Transverse colon (tissue), 4 donors: ENCODE measurements at regions not wholly inside any gene's neighbourhood (a gene's known extent, or its start where the extent isn't known, plus 50 kb on each side); places are given as distances from the start of the nearest gene placed in this dataset.

Experiments used
- DNase-seq: peaks from one replicate; pipeline ENCODE4 v3.0.0-alpha.2; 2019
- H3K27ac ChIP-seq, 4 donors: fragments of 200-600 bp; sonication (generic); 2 replicates each; pipeline ENCODE4 v1.5.1; 2016 to 2018; ENCODE audit warnings: inconsistent platforms in 4 of 4
- H3K27me3 ChIP-seq: fragments of 200-600 bp; sonication (generic); 2 replicates; pipeline ENCODE4 v1.5.1; 2017; ENCODE audit warnings: inconsistent platforms
- H3K36me3 ChIP-seq, 4 donors: fragments of 200-600 bp; sonication (generic); 2 replicates each; pipeline ENCODE4 v1.5.1; 2017 to 2019; ENCODE audit warnings: inconsistent platforms in 4 of 4
- H3K4me1 ChIP-seq, 4 donors: fragments of 200-600 bp; sonication (generic); 2 replicates each; pipeline ENCODE4 v1.5.1; 2017 to 2020; ENCODE audit warnings: inconsistent platforms in 4 of 4
- H3K4me3 ChIP-seq, 4 donors: fragments of 200-600 bp; sonication (generic); 1 replicate in 1 of 4; 2 replicates in 3 of 4; pipeline versions ENCODE4 v1.5.1 to v1.6.1; 2017 to 2019; ENCODE audit warnings: inconsistent platforms in 4 of 4
- H3K9me3 ChIP-seq, 2 donors: fragments of 200-600 bp; sonication (generic); 2 replicates each; pipeline ENCODE4 v1.5.1; 2017 to 2019; ENCODE audit warnings: inconsistent platforms in 2 of 2
- CTCF ChIP-seq, 5 experiments: fragments of 200-600 bp in 3 of 5; fragments of 450-650 bp in 2 of 5; sonication (generic) in 3 of 5; IDR thresholded peaks; 1 replicate in 2 of 5; 2 replicates in 3 of 5; pipeline ENCODE4 v1.5.1; 2016 to 2017; ENCODE audit warnings: antibody characterized with exemption in 5 of 5, inconsistent platforms in 3 of 5, mild to moderate bottlenecking in 2 of 5, moderate library complexity in 1 of 5
- EP300 ChIP-seq: sonication (generic); formaldehyde crosslinking; IDR thresholded peaks from one replicate; pipeline ENCODE4 v1.6.1; 2017; ENCODE audit warnings: antibody characterized with exemption, low read depth
- POLR2A ChIP-seq: fragments of 450-650 bp; IDR thresholded peaks from one replicate; pipeline ENCODE4 v1.6.1; 2016; ENCODE audit warnings: antibody characterized with exemption, mild to moderate bottlenecking, moderate library complexity
- POLR2AphosphoS5 ChIP-seq, 3 donors: sonication (generic); formaldehyde crosslinking; IDR thresholded peaks; one replicate each; pipeline ENCODE4 v1.6.1; 2016; ENCODE audit warnings: antibody characterized with exemption in 3 of 3
- WGBS, 2 donors: methylation state at CpG; one replicate each; pipeline ENCODE4 v1.1.5; 2018; ENCODE audit warnings: low coverage in 1 of 2; 5-methylcytosine and 5-hydroxymethylcytosine counted together
- in situ Hi-C, 4 donors: fragments of 200-750 bp; cut with MboI; loops; one replicate each; pipeline versions ENCODE4 v1.15.0 to v1.15.1; 2017; ENCODE audit warnings: low sequenced_read_pairs in 3 of 4, low pct_ligation_motif_present in 1 of 4, low pct_unique_long_range_greater_than_20kb in 1 of 4
- intact Hi-C: fragments of 100-400 bp; cut with DNase I; formaldehyde crosslinking; loops from one replicate; pipeline ENCODE4 v1.15.1; 2023; ENCODE audit warnings: low total_unique reads

DNA sequence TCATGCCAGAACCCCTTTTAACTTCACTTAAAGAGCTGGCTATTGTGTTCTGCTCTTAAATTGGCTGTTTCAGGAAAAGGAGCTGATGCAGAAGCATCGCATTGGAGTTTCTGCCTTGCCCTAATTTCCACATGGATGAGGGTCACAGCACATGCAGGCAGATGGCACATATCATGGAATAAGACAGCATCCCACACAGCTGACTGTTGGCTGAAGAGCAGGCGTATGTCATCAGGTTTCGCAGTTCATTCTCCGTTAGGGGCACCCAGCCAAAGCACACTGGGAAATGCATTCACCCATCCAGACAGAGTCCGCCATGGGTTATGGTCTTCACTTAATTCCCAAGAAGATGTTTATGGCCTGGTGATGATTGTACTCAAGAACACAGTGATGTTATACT is 572.5 kb downstream of the LIG4 start:
- no peaks in the 10 kb centered on the region for H3K9me3 ChIP-seq
- no peaks in the 10 kb centered on the region for H3K36me3 ChIP-seq
- no peak overlapping the region for H3K4me3 ChIP-seq
- in situ Hi-C loops (loop anchor here in 1 of 4 donors (25.0 kb wide), 1 partner anchor 431 kb away; no protein-coding TSS in a partner anchor), intact Hi-C loops (no loop called here)
- no peaks in the 10 kb centered on the region for H3K4me1 ChIP-seq
- no peaks in the 10 kb centered on the region for H3K27me3 ChIP-seq
- WGBS, 2 donors: 72 to 80% methylated on average over 1 to 5 of the region's 5 CpGs
- TF ChIP-seq CTCF (IDR thresholded peaks at IDR 0.05) (no peak), EP300 (no peak), POLR2AphosphoS5 (IDR thresholded peaks at IDR 0.05) (no peak)
- H3K27ac ChIP-seq: no peak overlapping the region
- DNase-seq: no peak

GRCh38 chr13:107641574-107641973 is 573.8 kb downstream of the LIG4 start:
- in situ Hi-C loops (loop anchor here in 1 of 4 donors (25.0 kb wide), 1 partner anchor 429 kb away; no protein-coding TSS in a partner anchor), intact Hi-C loops (no loop called here)
- WGBS, 2 donors: 73% methylated on average over 5 of the region's 5 CpGs; no CpG with 5 or more reads in 1 of the 2 donors
- DNase-seq: no peak
- Histone ChIP-seq H3K27ac (no peak overlapping the region), H3K4me3 (no peak overlapping the region), H3K36me3 (no peaks in the 10 kb centered on the region), H3K27me3 (no peaks in the 10 kb centered on the region), H3K4me1 (no peaks in the 10 kb centered on the region), H3K9me3 (no peaks in the 10 kb centered on the region)
- no peak for TF ChIP-seq POLR2AphosphoS5 (IDR thresholded peaks at IDR 0.05)
- TF ChIP-seq POLR2A: no peak
- no peak for TF ChIP-seq EP300
- TF ChIP-seq CTCF (IDR thresholded peaks at IDR 0.05): no peak

GRCh38 chr13:107625648-107626047 is 589.7 kb downstream of the LIG4 start:
- H3K27me3 ChIP-seq: no peaks in the 10 kb centered on the region
- no peak for DNase-seq
- no peaks in the 10 kb centered on the region for H3K4me1 ChIP-seq
- no peaks in the 10 kb centered on the region for H3K36me3 ChIP-seq
- intact Hi-C loops: no loop called here
- H3K9me3 ChIP-seq: no peaks in the 10 kb centered on the region
- 38 to 73% methylated on average over 1 to 3 of the region's 3 CpGs for WGBS, 2 donors
- H3K27ac ChIP-seq: no peak overlapping the region
- in situ Hi-C loops: loop anchor here in 1 of 4 donors (25.0 kb wide), 1 partner anchor 413 kb away; no protein-coding TSS in a partner anchor
- no peak for TF ChIP-seq EP300
- no peak for TF ChIP-seq CTCF (IDR thresholded peaks at IDR 0.05)
- no peak for TF ChIP-seq POLR2AphosphoS5 (IDR thresholded peaks at IDR 0.05)
- no peak for TF ChIP-seq POLR2A
- no peak overlapping the region for H3K4me3 ChIP-seq

DNA sequence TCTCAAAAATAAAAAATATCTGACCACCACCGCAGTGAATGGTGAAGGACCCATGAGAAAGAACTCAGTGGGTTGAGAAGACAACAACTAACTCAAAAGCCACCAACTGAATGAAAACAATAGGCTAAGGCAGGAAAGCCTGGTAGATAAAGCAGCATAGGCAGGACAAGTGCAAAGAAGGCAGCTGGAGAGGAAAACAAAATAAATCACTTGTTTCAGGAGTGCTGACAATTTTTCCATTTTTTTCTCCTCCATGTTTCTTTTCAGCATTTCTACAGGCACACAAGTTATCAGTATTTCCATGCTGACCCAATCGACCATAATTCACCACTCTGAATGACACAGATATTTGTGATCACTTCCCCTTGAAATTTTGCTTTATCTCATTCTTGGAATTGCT is 597.8 kb downstream of the LIG4 start:
- Histone ChIP-seq H3K36me3 (no peaks in the 10 kb centered on the region), H3K4me1 (no peaks in the 10 kb centered on the region), H3K27ac (no peak overlapping the region), H3K4me3 (no peak overlapping the region), H3K27me3 (no peaks in the 10 kb centered on the region), H3K9me3 (no peaks in the 10 kb centered on the region)
- intact Hi-C loops (no loop called here), in situ Hi-C loops (no loop called here)
- DNase-seq: no peak
- WGBS, 2 donors: 47 to 50% methylated on average over 2 of the region's 2 CpGs
- TF ChIP-seq POLR2A: no peak
- TF ChIP-seq EP300: no peak
- no peak for TF ChIP-seq POLR2AphosphoS5 (IDR thresholded peaks at IDR 0.05)
- TF ChIP-seq CTCF (IDR thresholded peaks at IDR 0.05): no peak
